ENCODE measurements at regions not wholly inside any gene's neighbourhood (a gene's known extent, or its start where the extent isn't known, plus 50 kb on each side); places are given as distances from the start of the nearest gene placed in this dataset.

DNA sequence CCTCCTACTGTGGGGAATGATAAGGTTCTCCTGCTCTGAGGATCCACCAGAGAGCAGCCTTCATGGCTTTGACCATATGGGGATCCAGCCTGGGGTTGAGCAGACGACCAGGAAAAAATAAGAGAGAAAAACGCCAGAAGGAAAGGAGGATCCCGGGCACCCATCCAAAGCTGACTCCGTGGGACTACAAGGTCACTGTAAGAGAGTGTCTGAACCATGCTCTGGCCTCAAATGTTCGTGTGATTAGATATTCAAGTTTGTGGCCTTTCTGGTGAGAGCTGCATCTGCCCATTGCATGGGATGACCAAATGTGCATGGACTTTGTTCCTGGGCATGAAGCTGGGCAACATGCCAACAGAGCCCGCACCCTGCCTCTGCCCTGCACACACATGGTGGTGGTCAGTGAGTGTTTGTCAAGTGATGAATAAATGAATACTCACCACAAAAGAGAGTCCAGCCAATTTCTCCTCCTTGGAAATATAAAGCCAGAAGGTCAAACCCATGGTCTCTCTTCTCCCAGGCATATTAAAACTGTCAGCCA, 346.0 kb upstream of the GATB start:
- no peak for DNase-seq (ENCODE audit: low read depth)

DNA sequence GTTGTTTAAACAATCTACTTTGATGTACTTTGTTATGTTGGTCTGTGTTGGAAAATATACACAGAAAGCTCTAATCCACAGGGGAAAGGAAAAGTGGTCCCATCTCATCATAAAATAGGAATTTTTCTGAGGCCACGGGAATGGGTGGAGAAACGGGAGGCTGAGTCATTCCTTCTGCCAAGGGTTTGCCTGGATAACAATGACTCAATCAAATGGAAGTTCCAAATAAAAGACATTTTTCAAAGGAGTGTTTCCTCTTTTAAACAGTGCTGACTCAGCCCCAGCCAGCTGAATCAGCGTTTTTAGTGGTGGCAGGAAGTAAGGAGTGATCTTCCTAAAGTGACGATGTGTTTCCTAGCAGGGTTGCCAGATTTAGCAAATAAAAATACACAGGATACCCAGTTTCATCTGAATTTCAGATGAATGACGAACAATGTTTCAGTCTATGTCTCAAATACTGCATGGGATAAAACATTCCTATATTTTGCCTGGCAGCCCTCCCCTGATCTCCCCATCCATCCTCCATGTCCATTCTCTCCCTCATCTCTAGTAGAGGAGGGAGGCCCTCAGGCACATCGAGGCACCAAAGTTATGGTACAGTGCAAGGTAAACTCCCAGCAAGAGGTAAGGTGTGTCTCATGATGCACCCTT, 345.4 kb upstream of the GATB start:
- DNase-seq (ENCODE audit: low read depth) = peak; percentile 89
- in situ Hi-C loops (cut with HindIII; ENCODE audit: low pct_unique_long_range_greater_than_20kb, low sequenced_read_pairs) = no loop called here

More for the DNA sequence above, 346.0 kb upstream of the GATB start:
- in situ Hi-C loops (cut with HindIII; ENCODE audit: low pct_unique_long_range_greater_than_20kb, low sequenced_read_pairs) = no loop called here

- in situ Hi-C loops (cut with HindIII; ENCODE audit: low pct_unique_long_range_greater_than_20kb, low sequenced_read_pairs) = no loop called here
- no peak for DNase-seq (ENCODE audit: low read depth)
Observed at GRCh38 chr4:152104901-152105357, 344.1 kb upstream of the GATB start.

DNA sequence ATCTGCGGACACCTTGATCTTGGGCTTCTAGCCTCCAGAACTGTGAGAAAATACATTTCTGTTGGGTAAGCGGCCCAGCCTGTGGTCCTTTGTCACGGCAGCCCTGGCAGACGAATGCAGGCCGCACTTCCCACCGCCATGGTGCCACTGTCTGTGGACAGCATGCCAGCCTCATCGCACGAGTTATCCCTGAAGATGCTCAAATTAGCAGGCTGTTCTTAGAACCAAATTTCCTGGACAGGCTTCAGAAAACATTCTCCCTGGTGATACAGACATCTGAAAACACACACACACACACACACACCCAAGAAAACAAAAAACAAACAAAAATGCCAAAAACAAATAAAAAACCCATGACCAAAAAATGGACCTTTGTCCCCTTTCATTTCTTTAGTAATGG, 343.5 kb upstream of the GATB start:
- in situ Hi-C loops (cut with HindIII; ENCODE audit: low pct_unique_long_range_greater_than_20kb, low sequenced_read_pairs) = no loop called here

DNA sequence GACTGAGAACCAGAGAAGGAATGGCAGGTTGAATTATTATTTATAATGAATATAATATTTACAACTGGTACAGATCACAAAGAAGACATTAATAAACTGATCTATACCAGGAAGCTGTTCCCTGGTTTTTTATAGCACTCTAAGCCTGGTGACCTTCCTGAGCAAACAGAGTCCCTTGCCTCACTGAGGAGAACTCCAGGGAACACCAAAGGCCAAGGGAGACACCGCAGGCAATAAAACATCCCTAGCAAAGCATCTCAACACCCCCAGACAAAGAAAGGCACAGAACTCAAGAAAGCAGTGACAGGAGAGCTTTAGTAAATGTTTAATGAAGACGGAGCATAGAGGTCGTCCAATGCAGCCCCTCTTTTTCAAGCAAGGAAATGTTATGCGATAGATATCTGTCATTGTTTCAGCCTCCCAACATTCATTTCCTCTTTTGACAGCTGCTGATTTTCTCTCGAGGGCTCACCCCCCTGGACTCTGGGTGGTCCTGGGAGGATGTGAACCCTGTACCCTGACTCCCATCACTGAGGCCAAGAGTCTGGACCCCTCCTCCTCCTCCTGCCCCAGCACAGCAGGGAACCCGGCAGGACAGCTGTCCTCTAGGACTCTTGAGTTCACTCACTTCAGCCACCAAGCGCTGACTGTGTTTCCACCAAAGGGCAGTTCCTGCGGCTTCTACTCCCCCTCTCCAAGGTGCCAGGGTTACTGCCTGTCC, 342.5 kb upstream of the GATB start:
- no peak for DNase-seq (ENCODE audit: low read depth)
- in situ Hi-C loops (cut with HindIII; ENCODE audit: low pct_unique_long_range_greater_than_20kb, low sequenced_read_pairs) = no loop called here

More for the DNA sequence above, 343.5 kb upstream of the GATB start:
- no peak for DNase-seq (ENCODE audit: low read depth)

- DNase-seq (ENCODE audit: low read depth) = no peak
- in situ Hi-C loops (cut with HindIII; ENCODE audit: low pct_unique_long_range_greater_than_20kb, low sequenced_read_pairs) = no loop called here
Observed at GRCh38 chr4:152102436-152103000, 341.7 kb upstream of the GATB start.

DNA sequence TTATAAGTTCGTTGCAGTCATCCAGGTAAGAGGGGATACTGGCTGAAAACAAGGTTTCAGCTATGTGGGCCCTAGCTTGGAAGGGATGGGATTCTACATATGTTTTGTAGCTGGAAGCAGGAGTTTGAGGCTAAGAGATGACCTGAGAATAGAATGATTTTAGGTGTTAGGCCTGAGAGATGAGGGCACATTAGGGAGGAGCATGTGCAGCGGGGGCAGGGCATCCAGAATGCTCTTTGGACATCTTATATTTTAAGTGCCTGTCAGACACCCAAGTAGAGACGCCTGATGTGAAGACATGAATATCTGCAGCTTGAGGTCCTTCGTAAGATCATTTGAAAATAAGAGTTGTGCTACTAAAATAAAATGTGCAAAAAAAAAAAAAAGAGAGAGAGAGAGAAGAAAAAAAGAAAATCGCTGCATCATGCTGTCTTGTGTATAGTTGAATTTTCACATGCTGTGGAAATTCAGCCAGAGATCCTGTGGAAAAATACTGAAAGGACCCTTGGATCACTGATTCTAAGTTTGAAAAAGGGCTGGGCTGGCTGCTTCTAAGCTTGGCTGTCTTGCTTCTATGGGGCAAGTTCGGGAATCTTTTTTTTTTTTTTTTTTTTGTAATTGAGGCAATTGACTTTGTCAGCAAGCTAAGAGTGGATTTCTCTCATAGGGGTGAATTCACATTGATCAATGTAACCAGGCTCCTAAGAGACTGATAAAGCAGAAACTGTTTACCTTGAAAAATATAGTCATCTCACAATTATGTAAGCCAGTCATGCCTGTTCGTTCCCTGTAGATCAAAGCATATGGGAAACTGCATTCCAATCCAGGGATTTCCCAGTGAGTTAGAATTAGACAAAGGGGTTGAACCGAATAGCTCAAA, 341.0 kb upstream of the GATB start:
- in situ Hi-C loops (cut with HindIII; ENCODE audit: low pct_unique_long_range_greater_than_20kb, low sequenced_read_pairs) = no loop called here
- DNase-seq (ENCODE audit: low read depth) = peak; percentile 25

DNA sequence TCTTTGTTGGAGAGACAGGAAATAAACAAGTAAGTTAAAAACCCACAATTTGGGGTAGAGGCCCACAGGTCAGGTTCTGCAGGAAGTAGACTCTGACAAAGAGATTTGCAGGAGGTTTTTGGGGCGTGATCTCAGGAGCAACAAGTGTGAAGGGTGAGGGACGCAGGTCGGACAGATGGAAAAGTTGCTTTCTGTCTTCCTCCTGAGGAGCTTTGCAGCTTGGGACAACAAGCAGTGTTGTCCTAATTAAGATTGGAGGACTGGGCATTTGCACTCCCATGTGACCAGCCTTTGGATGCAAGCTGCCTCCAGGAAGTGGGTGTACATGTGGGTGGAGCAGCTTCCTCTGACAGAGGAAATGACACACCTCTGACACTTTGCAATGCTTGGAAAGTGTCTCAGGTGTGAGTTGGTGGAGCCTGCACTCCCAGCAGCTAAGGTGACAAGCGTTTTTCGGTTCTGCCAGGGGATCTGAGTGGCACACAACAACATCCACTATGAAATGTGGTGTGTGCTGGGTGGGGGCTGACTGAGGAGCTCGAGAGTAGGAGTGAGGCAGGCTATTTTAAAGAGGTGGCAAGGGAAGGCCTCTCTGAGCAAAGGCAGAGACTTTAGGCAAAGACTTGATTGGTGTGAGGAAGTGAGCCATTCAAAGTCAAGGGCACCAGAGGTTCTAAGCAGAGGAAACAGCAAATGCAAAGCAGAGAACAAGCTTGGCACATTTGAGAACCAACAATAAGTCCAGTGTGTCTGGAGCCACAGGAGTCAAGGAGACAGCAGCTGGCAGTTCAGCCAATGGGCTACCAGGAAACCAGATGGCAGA, 339.8 kb upstream of the GATB start:
- in situ Hi-C loops (cut with HindIII; ENCODE audit: low pct_unique_long_range_greater_than_20kb, low sequenced_read_pairs) = no loop called here
- no peak for DNase-seq (ENCODE audit: low read depth)

DNA sequence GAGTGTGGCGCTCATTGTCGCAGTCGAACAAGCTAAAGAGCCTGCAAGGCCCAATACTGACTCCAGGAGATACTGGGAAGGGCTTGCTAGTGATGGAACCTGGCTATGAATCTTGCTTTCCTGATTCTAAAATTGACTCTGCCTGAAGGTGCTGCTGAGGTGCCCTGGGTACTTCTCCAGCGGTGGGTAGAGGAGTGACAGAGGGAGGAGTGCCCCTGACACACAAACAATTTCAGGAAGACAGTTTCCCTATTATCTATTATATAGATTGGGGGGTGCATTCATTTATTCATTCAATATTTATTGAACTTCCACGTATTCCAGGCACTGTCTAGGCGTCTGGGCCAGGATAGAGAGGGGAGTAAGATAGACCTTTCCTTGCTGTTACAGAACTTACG, 339.2 kb upstream of the GATB start:
- in situ Hi-C loops (cut with HindIII; ENCODE audit: low pct_unique_long_range_greater_than_20kb, low sequenced_read_pairs) = no loop called here
- DNase-seq (ENCODE audit: low read depth) = no peak

- DNase-seq (ENCODE audit: low read depth) = no peak
- in situ Hi-C loops (cut with HindIII; ENCODE audit: low pct_unique_long_range_greater_than_20kb, low sequenced_read_pairs) = no loop called here
Observed at GRCh38 chr4:152099555-152099954, 338.7 kb upstream of the GATB start.

DNA sequence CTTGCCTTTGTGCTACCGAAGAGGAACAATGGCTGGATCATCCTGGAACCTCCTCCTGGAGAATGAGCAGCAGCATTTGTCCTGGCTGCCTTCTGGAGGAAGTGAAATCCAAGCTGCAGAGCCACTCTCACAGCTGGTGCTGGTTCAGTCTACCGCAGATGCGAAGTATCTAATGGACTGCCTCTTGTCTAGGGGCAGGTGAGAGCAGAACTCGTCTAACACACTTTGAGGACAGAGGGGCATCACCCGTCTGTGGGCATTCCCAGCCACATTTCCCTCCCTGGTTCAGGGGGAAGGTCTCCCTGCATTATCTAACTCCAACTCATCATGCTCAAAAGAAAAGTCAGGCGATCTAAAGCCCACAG, 338.2 kb upstream of the GATB start:
- no peak for DNase-seq (ENCODE audit: low read depth)
- in situ Hi-C loops (cut with HindIII; ENCODE audit: low pct_unique_long_range_greater_than_20kb, low sequenced_read_pairs) = no loop called here

GRCh38 chr4:152098365-152099060, 337.7 kb upstream of the GATB start:
- no peak for DNase-seq (ENCODE audit: low read depth)
- in situ Hi-C loops (cut with HindIII; ENCODE audit: low pct_unique_long_range_greater_than_20kb, low sequenced_read_pairs) = no loop called here

GRCh38 chr4:152097371-152097770, 336.6 kb upstream of the GATB start:
- in situ Hi-C loops (cut with HindIII; ENCODE audit: low pct_unique_long_range_greater_than_20kb, low sequenced_read_pairs) = no loop called here

DNA sequence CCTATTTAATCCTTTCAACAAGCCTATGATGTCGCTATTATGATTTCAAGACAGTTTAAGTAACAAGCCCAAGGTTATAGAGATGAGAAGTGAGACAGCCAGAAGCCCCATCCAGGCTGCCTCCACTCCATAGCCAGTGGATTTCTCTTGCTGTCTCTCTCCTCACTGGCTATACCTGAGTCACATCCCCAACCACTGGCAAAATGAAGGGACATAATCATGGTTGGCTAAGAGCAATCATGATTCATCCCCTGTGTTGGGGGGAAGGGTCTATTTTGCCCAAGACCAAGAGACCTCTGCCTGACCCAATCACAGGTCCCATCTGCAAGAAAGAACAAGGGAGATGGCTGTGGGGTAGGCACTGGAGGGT, 334.9 kb upstream of the GATB start:
- in situ Hi-C loops (cut with HindIII; ENCODE audit: low pct_unique_long_range_greater_than_20kb, low sequenced_read_pairs) = no loop called here
- DNase-seq (ENCODE audit: low read depth) = no peak

More at GRCh38 chr4:152097371-152097770, 336.6 kb upstream of the GATB start:
- DNase-seq (ENCODE audit: low read depth) = no peak

- in situ Hi-C loops (cut with HindIII; ENCODE audit: low pct_unique_long_range_greater_than_20kb, low sequenced_read_pairs) = no loop called here
- no peak for DNase-seq (ENCODE audit: low read depth)
Observed at GRCh38 chr4:152094970-152095700, 334.3 kb upstream of the GATB start.

- in situ Hi-C loops (cut with HindIII; ENCODE audit: low pct_unique_long_range_greater_than_20kb, low sequenced_read_pairs) = no loop called here
- DNase-seq (ENCODE audit: low read depth) = no peak
Observed at GRCh38 chr4:152091405-152091804, 330.6 kb upstream of the GATB start.

GRCh38 chr4:152090543-152090942, 329.7 kb upstream of the GATB start:
- in situ Hi-C loops (cut with HindIII; ENCODE audit: low pct_unique_long_range_greater_than_20kb, low sequenced_read_pairs) = no loop called here
- no peak for DNase-seq (ENCODE audit: low read depth)

Data from Caki2 (cell line).